ENCODE measurements at regions not wholly inside any gene's neighbourhood (a gene's known extent, or its start where the extent isn't known, plus 50 kb on each side); places are given as distances from the start of the nearest gene placed in this dataset.

DNA sequence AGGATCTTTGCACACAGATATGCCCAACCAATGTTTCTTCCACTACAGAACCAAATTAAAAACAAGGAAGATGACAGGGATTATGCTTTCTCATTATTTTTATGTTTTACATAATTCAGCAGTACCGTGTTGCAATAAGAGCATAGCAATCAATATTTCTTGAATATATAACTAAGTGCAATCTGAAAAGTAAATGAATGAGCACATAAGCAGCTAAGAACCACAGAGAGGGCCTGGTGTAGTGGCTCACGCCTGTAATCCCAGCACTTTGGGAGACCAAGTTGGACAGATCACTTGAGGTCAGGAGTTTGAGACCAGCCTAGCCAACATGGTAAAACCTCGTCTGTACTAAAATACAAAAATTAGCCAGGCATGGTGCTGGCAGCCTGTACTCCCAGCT lies 423.7 kb downstream of the MRPL39 start:
- H2AK5ac ChIP-seq (ENCODE audit: low read depth, low read length): no peak overlapping the region
- FAIRE-seq: no peak
- TF ChIP-seq BRCA1 (IDR thresholded peaks at IDR 0.05; ENCODE audit: low read depth, low read length): no peak
- no peak for TF ChIP-seq SIRT6 (IDR thresholded peaks at IDR 0.05; ENCODE audit: low read length)
- no peak for TF ChIP-seq SP4 (IDR thresholded peaks at IDR 0.05; ENCODE audit: low read length)
- no peak for TF ChIP-seq KDM4A (IDR thresholded peaks at IDR 0.05; ENCODE audit: low read depth, low read length, severe bottlenecking)
- no peak for TF ChIP-seq RNF2 (IDR thresholded peaks at IDR 0.05; ENCODE audit: borderline replicate concordance, low read depth, low read length, missing control alignments, poor library complexity, severe bottlenecking)
- TF ChIP-seq CTBP2 (IDR thresholded peaks at IDR 0.05; ENCODE audit: borderline replicate concordance, insufficient read depth, insufficient read length, low read length): no peak
- no peak for TF ChIP-seq YY1 (IDR thresholded peaks at IDR 0.05; ENCODE audit: low read depth, low read length)
- TF ChIP-seq, protein P1, sequence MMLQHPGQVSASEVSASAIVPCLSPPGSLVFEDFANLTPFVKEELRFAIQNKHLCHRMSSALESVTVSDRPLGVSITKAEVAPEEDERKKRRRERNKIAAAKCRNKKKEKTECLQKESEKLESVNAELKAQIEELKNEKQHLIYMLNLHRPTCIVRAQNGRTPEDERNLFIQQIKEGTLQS (IDR thresholded peaks at IDR 0.05; ENCODE audit: insufficient read depth, low read depth, low read length): no peak
- TF ChIP-seq EP300 (IDR thresholded peaks at IDR 0.05; ENCODE audit: borderline replicate concordance in 1 of 2, low read depth in 2 of 2, low read length in 2 of 2): no peak
- no peak for TF ChIP-seq EZH2 (IDR thresholded peaks at IDR 0.05; ENCODE audit: low read depth, low read length, severe bottlenecking)
- no peak for TF ChIP-seq CEBPB (IDR thresholded peaks at IDR 0.05; ENCODE audit: low read depth, low read length)
- no peak for TF ChIP-seq PHF8 (conservative IDR thresholded peaks at IDR 0.05; ENCODE audit: low read depth, low read length)
- no peak for TF ChIP-seq ZNF274 (IDR thresholded peaks at IDR 0.05; ENCODE audit: borderline replicate concordance, extremely low read depth, low read length)

More for the DNA sequence above, 423.7 kb downstream of the MRPL39 start:
- Histone ChIP-seq H2BK15ac (ENCODE audit: low read length) (no peak overlapping the region), H3K4me3 (ENCODE audit: extremely low read depth in 1 of 4, insufficient read depth in 2 of 4, low read depth in 3 of 4, low read length in 4 of 4) (no peak overlapping the region), H2BK120ac (replicated peaks; ENCODE audit: low read depth, low read length) (no peak overlapping the region), H4K5ac (ENCODE audit: insufficient read length, low read depth, low read length) (no peak overlapping the region), H3K27me3 (replicated peaks in 1 of 4; ENCODE audit: control insufficient read depth in 3 of 4, extremely low read depth in 1 of 4, insufficient read depth in 3 of 4, low read length in 3 of 4) (no peaks in the 10 kb centered on the region), H3K56ac (replicated peaks; ENCODE audit: insufficient read length, low read depth, low read length) (no peak overlapping the region), H2AFZ (ENCODE audit: low read length) (no peak overlapping the region), H4K91ac (replicated peaks; ENCODE audit: insufficient read length, low read length) (no peak overlapping the region), H3K23ac (ENCODE audit: insufficient read length) (no peak overlapping the region), H4K8ac (ENCODE audit: extremely low read depth, insufficient read depth, low read length) (no peak overlapping the region), H3K9ac (replicated peaks in 1 of 4; ENCODE audit: extremely low read depth in 1 of 4, low read depth in 3 of 4, low read length in 3 of 4) (no peak overlapping the region), H3K36me3 (ENCODE audit: control insufficient read depth in 2 of 4, insufficient read depth in 4 of 4, low read length in 3 of 4) (no peaks in the 10 kb centered on the region), H3K18ac (ENCODE audit: extremely low read depth, low read length) (no peak overlapping the region), H3K23me2 (ENCODE audit: low read depth, low read length) (no peaks in the 10 kb centered on the region; the same call in 1 of the 2 replicates), H2BK5ac (ENCODE audit: low read depth, low read length) (no peak overlapping the region), H4K20me1 (replicated peaks in 1 of 2; ENCODE audit: control insufficient read depth in 1 of 2, insufficient read depth in 2 of 2, low read length in 2 of 2) (no peaks in the 10 kb centered on the region), H2BK20ac (ENCODE audit: low read length) (no peak overlapping the region), H3K79me2 (ENCODE audit: control insufficient read depth in 1 of 2, insufficient read depth in 2 of 2, low read length in 2 of 2) (no peaks in the 10 kb centered on the region), H3K4ac (replicated peaks; ENCODE audit: insufficient read length, low read depth, low read length) (no peak overlapping the region), H3K27ac (ENCODE audit: low read depth, low read length) (no peak overlapping the region), H3K9me3 (ENCODE audit: insufficient read depth in 2 of 2, low read depth in 1 of 2, low read length in 1 of 2) (no peaks in the 10 kb centered on the region), H3K14ac (ENCODE audit: insufficient read length) (no peak overlapping the region), H3K4me2 (ENCODE audit: insufficient read depth in 1 of 2, low read depth in 2 of 2, low read length in 2 of 2) (no peak overlapping the region), H3K79me1 (ENCODE audit: low read depth, low read length) (no peaks in the 10 kb centered on the region), H3K4me1 (replicated peaks in 1 of 4; ENCODE audit: control insufficient read depth in 3 of 4, insufficient read depth in 4 of 4, low read length in 3 of 4) (no peaks in the 10 kb centered on the region), H2BK12ac (ENCODE audit: low read depth, low read length) (no peak overlapping the region)
- WGBS, 2 experiments (ENCODE audit: extremely low coverage in 1 of 2, insufficient coverage in 1 of 2, insufficient read length in 1 of 2, insufficient replicate concordance in 2 of 2, low coverage in 1 of 2, low lambda C conversion rate in 2 of 2, missing lambda C conversion rate in 1 of 2): 84% methylated on average over 3 of the region's 3 CpGs; no CpG with 5 or more reads in 1 of the 2 experiments
- no peak for DNase-seq (ENCODE audit: low read depth in 1 of 2, low spot score in 2 of 2)
- ChIA-PET POLR2A (ENCODE audit: partially characterized antibody) (no interaction called here), CTCF (ENCODE audit: partially characterized antibody) (no interaction called here)
